Iris pigment epithelial cell (primary cell): ENCODE measurements at regions not wholly inside any gene's neighbourhood (a gene's known extent, or its start where the extent isn't known, plus 50 kb on each side); places are given as distances from the start of the nearest gene placed in this dataset.
"Not testable (repeated sequence)": the region's sequence is repeated elsewhere in the genome, so short reads cannot be mapped to it uniquely, and the experiment has no call there.

Experiments used
- DNase-seq: peaks from one replicate; pipeline ENCODE4 v3.0.0-alpha.2; 2011; ENCODE audit warnings: low read depth

GRCh38 chr11:98390391-98390790 is 630.4 kb upstream of the CNTN5 start:
- no peak for DNase-seq

DNA sequence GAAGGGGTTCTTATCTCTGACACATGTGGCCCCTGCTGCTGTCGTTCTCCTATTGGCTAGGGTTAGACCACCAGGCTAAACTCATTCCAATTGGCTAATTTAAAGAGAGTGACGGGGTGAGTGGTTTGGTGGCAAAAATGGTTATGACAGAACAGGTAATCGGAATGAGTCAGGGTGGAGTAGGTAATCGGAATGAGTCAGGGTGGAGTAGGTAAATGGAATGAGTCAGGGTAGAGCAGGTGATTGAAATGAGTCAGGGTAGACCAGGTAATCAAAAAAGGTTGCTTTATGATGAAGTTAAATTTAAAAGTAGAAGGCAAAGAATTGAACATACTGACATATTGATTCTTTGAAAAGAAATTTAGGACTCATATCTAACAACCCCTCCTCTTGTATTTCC is 626.2 kb upstream of the CNTN5 start:
- not testable (repeated sequence) for DNase-seq

DNA sequence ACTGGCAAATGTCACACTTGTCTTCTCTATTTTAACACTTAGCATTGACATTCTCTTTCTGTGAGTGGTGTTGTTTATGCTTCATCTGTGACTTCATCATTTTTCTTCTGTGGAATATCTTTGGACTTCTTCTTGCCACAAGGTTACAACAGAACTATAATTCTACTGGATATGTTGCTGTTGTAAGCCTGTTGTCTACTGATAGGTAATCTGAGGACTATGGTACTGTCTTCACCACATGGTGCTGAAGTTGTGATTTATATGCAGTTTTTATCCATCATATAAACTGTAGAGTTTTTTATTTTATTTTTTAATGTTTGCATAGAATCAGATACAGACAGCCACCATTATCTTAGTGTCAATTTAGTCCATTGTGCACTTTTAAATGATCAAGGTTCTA is 622.2 kb upstream of the CNTN5 start:
- no peak for DNase-seq

GRCh38 chr11:98409069-98409468 is 611.7 kb upstream of the CNTN5 start:
- DNase-seq = no peak

DNA sequence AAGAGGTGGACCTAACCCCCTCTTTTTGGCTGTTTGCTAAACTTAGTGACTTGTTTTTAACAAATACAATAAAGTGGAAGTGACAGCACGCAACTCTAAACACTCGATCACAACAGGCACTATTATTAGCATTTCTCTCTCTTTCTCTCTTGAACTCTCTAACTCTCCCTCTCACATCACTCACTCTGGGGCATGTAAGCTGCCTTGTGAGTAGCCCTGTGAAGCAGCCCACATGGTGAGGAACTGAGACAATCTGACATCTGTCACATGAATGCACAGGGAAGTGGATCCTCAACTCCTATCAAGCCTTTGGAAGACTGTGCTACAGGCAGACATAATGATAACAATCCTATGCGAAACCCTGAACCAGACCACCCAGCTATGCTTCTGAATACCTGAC is 609.0 kb upstream of the CNTN5 start:
- no peak for DNase-seq

GRCh38 chr11:98417256-98417755 is 603.4 kb upstream of the CNTN5 start:
- no peak for DNase-seq

DNA sequence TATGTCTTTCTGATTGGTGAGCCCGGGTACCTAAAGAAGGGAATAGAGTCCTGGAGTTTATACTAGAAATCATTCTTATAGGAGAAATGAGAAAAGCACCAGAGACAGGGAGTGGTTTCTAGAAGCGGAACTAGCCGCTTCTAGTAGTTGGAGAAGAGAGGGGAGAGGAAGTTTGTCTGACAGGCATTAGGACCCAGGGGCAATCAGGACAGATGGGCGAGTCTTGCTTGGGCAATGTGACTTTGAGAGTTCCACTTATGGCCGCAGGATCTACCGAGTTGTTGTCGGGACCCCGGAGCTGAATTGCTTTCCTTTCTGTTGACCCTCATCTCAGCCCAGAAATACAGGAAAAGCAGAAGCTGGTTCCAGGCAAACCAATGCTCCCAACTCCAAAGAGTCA is 596.8 kb upstream of the CNTN5 start:
- no peak for DNase-seq

DNA sequence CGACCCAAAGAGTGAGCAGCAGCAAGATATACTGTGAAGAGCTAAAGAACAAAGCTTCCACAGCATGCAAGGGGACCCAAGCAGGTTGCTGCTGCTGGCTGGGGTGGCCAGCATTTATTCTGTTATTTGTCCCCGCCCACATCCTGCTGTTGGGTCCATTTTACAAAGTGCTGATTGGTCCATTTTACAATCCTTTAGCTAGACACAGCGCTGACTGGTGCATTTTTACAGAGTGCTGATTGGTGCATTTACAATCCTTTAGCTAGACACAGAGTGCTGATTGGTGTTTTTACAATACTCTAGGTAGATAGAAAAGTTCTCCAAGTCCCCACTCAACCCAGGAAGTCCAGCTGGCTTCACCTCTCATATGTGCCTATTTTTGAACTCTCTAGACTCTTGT is 596.0 kb upstream of the CNTN5 start:
- DNase-seq = not testable (repeated sequence)

DNA sequence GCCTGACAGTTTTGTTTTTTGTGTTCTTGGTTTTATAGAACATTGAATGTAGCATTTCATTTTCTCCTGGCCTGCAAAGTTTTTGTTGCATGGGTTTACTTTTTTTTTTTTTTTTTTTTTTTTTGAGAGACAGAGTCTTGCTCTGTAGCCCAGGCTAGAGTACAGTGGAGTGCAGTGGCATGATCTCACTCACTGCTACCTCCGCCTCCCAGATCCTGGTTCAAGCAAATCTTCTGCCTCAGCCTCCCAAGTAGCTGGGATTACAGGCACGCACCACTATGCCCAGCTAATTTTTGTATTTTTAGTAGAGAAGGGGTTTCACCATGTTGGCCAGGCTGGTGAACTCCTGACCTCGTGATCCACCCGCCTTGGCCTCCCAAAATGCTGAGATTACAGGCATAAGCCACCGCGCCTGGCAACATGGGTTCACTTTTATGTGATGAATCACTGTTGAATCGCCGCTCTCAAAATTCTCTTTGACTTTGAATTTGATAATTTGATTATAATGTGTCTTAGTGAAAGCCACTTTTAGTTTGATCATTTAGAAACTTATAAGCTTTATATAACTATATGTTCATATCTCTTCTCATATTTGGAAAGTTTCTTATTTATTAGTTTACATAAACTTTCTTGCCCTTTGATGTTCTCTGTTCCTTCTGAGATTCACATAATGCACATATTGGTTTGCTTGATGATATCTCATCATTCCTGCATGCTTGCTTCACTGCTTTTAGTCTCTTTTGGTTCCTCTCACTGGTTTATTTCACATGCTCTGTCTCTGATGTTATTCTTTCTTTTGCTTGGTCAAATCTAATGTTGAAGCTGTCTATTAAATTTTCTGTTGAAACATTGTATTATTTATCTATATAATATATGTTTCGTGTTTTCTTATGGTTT is 589.0 kb upstream of the CNTN5 start:
- no peak for DNase-seq

DNA sequence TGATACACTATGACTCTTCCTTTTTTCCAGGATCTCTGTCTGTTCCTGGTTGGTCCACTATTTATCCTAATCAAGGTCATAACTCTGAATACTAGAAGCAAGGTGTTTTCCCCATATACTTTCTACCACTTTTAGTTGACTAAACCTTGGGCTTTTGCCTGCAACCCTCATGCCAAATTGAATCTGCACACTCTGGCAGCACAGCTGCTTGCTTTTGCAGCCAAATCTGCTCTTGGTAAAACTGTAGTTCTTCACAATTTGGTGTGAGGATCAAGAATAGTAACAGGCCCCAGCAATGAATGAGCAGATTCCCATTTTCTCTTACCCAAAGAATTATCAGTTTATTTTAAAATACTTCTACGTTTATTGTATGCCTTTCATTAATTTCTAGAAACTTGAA is 586.5 kb upstream of the CNTN5 start:
- no peak for DNase-seq

DNA sequence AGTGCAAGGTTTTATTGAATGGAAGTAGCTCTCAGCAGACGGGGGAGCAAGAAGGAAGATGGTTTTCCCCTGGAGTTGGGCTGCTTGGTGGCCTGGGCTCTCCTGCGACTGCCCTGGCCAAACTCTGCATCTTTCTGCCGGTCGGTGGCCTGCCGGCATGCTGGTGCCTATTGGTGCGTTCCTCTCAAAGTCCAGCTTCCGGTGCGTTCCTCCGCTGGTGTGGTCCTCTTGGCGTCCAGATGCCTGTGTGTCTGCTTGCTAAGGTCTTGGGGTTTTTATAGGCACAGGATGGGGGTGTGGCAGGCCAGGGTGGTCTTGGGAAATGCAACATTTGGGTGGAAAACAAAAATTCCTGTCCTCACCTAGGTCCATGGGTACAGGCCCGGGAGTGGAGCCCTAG is 567.4 kb upstream of the CNTN5 start:
- no peak for DNase-seq

DNA sequence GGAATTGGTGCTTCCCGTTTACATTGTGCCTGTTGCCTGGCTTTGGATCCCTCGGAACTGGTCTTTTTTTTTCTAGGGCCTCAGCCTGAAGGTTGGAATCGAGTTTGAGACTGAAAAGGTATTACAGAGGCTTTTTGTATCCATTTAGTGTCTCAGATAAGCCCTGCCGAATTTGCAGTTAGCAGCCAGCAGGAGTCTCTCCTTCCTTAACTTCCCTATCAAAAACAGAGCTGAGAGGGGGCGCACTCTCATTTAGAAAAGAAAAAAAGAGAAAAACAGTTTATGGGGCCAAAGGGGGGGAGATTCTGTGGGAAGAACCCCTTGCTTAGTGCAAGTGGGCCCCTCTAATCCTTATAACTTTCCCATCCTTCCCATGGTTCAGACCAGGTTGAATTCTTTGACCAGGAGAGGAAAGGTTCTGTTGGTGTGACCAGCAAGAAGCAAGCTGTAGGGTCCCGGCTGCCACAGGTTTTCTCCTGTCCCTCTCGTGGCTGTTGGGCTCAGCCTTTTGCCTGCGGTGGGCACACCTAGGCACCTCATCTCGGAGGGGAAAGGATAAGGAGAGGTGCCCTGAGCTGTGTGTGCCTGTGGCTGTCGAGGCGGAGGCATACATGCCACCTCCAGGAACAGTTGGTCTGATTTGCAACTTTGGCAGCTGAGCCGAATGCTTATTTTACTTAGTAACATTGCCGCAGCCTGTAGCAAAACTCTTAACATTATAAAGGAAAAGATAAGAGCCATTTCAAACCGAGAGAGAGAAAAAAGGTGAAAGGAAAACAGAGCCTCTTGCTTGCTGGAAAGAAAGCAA is 565.0 kb upstream of the CNTN5 start:
- DNase-seq = no peak

DNA sequence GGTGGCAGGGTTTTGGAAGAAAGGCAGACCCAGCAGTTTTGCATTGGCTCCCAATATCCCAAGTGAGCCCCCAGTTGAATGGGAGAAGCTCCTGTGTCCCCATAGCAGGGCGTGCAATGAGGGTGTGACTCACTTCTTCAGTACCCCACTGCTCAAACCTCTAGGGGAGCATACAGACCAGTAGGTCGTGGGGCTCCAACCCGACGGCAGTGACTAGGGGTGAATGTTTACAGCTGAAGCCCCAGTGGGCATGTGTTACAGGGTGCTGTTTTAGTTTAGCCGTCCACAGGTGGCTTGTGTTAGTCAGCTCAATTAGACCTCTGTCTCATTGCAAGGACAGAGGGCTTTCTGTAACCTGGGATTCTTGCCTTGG is 564.5 kb upstream of the CNTN5 start:
- no peak for DNase-seq

DNA sequence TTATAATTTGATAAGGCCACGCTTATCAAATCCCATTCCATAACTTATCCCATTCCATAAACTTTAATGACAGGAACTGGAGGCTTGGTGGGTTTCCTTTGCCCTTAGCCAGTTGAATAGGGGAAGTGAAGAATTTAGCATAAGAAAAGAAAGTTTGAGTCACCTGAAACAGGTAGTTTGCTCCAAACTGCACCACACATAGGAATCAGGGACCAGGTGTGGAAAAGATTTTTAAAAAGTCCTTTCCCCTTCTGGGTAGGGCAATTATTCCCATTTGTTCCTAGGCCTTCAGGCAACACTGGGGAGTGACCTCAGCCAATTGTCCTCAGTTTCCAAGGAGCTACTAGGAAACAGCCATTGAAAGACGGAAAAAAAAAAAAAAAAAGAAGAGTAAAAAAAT is 525.7 kb upstream of the CNTN5 start:
- no peak for DNase-seq

DNA sequence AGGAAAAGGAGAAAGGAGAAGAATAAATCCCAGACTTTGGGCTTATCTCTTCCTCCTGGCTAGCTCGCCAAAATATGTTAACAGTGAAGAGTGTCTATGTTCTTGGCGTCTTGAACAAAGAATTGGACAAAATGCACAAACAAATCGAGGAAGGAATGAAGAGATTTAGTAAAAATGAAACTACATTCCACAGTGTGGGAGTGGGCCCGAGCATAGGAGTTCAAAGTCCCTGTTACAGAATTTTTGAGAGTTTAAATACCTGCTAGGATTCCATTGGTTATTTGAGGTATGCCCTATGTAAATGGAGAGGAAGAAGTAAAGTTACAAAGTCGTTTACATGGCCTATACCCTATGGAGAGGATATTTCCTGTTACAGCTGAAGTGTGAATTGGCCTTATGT is 525.1 kb upstream of the CNTN5 start:
- no peak for DNase-seq

DNA sequence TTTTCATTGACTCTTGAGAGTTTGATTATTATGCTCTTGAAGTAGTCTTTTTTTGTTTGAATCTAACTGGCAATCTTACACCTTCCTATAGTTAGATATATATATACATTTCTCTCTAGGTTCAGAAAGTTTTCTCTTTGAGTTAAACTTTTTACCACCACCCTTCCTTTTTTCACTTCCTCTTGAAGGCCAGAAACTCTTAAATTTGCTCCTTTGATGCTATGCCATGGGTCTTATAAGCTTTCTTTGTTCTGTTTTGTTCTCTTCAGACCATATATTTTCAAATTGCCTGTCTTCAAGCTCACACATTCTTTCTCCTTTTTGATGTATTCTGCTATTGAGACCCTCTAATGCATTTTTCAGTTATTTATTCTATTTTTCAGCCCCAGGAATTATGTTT is 513.5 kb upstream of the CNTN5 start:
- no peak for DNase-seq

DNA sequence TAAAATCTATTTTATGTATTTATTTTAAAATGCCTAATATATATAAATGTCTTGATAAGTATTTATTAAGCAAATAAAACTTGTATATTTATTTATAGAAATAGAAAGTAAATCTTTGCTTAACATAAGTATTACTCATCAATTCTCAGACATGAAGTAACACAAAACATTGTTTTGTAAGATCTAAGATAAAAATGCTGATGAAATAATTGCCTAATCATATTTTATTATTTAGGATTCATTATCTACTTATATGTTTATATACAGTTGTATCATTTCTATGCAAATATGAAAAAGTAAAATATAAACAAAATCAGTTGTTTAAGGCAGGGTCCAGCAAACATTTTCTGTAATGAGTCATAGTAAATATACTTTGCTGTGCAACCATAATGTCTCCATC is 507.8 kb upstream of the CNTN5 start:
- DNase-seq = no peak

DNA sequence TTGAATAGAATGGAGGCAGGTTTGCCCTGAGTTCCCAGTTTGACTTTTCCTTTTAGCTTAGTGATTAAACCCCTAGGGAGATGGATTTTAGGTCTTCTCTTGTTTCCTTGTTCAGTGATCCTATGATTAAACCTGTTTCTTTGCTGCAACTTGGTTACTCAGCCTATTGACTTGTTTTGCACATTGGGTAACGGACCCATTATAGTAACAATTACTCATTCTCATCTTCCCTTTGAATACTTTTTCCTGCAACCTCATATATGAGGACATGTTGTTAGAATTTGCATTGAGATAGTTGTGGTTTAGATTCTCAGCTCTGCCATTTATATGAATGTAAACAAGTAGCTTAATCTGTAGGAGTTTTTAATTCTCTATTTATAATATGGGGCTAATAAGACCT is 489.2 kb upstream of the CNTN5 start:
- DNase-seq = peak; percentile 0

GRCh38 chr11:98536023-98536422 is 484.7 kb upstream of the CNTN5 start:
- DNase-seq = no peak

GRCh38 chr11:98538358-98538757 is 482.4 kb upstream of the CNTN5 start:
- DNase-seq = not testable (repeated sequence)

DNA sequence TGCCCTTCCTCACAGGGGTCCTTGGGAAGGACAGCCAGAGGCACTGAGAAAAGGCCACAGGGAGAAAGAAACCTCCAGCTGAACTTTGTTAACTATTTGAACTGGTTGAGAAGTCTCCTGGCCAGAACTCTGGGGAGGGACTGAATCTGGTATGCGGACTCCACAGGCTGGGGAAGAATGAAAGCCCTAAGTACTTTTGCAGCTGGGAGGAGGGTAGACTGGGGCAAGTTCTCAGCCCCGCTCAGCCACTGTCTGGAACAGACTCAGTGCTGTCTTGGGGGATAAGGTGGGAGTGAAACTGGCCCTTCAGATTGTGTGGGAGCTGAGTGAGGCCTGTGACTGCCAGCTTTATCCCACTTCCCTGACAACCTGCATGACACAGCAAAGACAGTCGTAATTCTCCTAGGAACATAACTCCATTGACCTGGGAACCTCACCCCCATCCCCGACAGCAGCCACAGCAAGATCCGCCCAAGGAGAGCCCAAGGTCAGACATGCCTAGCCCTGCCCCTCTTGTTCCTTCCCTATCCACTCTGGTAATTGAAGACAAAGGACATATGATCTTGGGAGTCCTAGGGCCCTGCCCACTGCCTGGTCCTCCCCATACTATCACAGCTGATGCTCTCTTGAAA is 475.1 kb upstream of the CNTN5 start:
- DNase-seq = no peak

GRCh38 chr11:98549571-98549970 is 471.2 kb upstream of the CNTN5 start:
- DNase-seq = no peak

DNA sequence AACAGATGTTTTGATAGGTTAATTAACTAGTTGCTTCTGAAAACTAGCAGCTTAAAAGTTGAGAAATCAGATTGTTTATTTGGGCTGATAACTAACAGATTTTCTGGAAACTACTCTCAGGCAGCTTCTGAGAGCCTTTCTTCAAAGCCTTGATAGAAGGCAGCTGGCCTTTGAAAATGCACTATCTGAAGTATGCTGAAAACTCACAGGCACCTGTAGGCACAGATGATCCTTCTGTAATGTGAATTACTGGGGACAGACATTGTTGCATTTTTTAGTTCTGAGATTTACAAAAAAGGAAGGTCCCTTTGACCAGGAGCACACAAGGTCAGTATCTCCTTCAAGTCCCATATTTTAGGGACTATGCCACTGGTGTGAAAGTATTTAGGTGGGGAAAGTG is 460.8 kb upstream of the CNTN5 start:
- no peak for DNase-seq
